ENCODE measurements at regions not wholly inside any gene's neighbourhood (a gene's known extent, or its start where the extent isn't known, plus 50 kb on each side); places are given as distances from the start of the nearest gene placed in this dataset.

DNA sequence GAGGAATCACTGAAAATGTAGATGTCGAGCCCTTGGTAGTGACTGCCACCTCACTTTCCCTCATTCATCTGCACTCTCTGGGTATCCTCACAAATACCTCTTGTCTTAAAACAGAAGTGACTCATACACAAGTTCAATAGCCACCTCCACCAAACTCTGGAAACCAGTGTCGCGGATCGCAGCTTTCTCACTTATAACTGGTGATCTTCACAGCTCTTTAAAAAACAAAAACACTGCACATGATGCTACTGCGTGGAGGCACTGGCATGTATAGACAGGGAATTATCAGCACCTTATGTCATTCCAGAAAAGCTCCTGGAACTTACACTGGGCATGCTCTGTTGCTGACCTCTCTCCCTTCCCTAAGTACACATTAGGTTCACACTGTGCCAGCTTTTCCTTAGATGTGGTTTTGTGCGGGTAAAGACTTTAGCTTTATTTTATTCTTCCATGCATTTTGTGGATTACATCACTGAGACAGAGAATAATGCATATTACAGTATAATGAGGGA lies 425.5 kb upstream of the CADM1 start:
- TF ChIP-seq, protein P1, sequence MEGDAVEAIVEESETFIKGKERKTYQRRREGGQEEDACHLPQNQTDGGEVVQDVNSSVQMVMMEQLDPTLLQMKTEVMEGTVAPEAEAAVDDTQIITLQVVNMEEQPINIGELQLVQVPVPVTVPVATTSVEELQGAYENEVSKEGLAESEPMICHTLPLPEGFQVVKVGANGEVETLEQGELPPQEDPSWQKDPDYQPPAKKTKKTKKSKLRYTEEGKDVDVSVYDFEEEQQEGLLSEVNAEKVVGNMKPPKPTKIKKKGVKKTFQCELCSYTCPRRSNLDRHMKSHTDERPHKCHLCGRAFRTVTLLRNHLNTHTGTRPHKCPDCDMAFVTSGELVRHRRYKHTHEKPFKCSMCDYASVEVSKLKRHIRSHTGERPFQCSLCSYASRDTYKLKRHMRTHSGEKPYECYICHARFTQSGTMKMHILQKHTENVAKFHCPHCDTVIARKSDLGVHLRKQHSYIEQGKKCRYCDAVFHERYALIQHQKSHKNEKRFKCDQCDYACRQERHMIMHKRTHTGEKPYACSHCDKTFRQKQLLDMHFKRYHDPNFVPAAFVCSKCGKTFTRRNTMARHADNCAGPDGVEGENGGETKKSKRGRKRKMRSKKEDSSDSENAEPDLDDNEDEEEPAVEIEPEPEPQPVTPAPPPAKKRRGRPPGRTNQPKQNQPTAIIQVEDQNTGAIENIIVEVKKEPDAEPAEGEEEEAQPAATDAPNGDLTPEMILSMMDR (IDR thresholded peaks at IDR 0.05; ENCODE audit: insufficient read depth, low read length, poor library complexity, severe bottlenecking), result no peak
- Histone ChIP-seq H3K36me3 (ENCODE audit: control insufficient read depth, insufficient read depth, low read length) (no peaks in the 10 kb centered on the region), H3K4me3 (replicated peaks; ENCODE audit: low read depth, low read length) (no peak overlapping the region), H3K27me3 (replicated peaks; ENCODE audit: control insufficient read depth, insufficient read depth, low read length) (no peaks in the 10 kb centered on the region)
- peak; percentile 58 for DNase-seq (ENCODE audit: extremely low read depth, insufficient read length)

DNA sequence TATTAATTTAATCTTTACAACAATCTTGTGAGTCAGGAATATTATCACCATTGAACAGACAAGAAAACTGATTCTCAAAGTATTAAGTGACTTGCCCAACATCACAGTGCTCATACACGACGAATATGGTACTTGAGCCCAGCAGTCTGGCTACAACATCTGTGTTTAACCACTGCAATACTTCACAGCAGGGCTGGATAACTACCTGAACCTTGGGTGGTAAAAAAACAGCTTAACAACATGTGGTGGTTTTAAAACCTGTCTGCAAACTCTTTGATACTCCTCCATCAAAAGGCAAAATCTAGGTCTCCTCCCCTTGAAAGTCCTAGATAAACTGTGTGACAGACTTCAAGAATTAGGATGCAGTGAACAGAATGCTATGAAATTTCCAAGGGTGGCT lies 424.6 kb upstream of the CADM1 start:
- no peak for DNase-seq (ENCODE audit: extremely low read depth, insufficient read length)
- H3K4me3 ChIP-seq (replicated peaks; ENCODE audit: low read depth, low read length), result no peak overlapping the region
- H3K36me3 ChIP-seq (ENCODE audit: control insufficient read depth, insufficient read depth, low read length), result no peaks in the 10 kb centered on the region
- TF ChIP-seq, protein P1 (IDR thresholded peaks at IDR 0.05; ENCODE audit: insufficient read depth, low read length, poor library complexity, severe bottlenecking), result no peak
- no peaks in the 10 kb centered on the region for H3K27me3 ChIP-seq (replicated peaks; ENCODE audit: control insufficient read depth, insufficient read depth, low read length)

DNA sequence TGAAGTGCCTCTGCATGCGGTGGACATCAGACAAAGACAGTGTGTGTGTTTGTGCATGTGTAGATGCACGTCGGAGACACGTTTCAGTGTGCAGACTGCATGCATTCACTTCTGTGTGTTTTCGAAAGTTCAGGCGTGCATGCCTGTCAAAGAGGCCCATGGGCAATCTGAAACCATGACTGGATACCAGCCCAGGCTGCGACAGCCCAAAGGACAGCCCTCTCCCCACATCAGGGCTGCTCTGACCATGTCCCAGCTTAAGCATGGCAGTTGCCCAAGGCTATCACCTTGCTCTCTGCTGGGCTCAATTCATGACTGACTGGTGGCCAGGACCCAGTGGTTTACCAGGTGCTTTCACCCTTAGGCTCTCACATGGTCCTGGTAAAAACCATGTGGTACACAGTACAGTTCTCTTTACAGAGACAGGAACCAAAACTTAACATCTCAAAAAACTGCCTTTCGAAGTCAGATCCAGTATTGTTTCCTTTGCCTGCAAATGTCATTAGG lies 423.7 kb upstream of the CADM1 start:
- peak; percentile 78 for DNase-seq (ENCODE audit: extremely low read depth, insufficient read length)
- H3K4me3 ChIP-seq (replicated peaks; ENCODE audit: low read depth, low read length), result no peak overlapping the region
- H3K27me3 ChIP-seq (replicated peaks; ENCODE audit: control insufficient read depth, insufficient read depth, low read length), result no peaks in the 10 kb centered on the region
- no peaks in the 10 kb centered on the region for H3K36me3 ChIP-seq (ENCODE audit: control insufficient read depth, insufficient read depth, low read length)
- TF ChIP-seq, protein P1 (IDR thresholded peaks at IDR 0.05; ENCODE audit: insufficient read depth, low read length, poor library complexity, severe bottlenecking), result no peak

- Histone ChIP-seq H3K27me3 (replicated peaks; ENCODE audit: control insufficient read depth, insufficient read depth, low read length) (no peaks in the 10 kb centered on the region), H3K4me3 (replicated peaks; ENCODE audit: low read depth, low read length) (no peak overlapping the region), H3K36me3 (ENCODE audit: control insufficient read depth, insufficient read depth, low read length) (no peaks in the 10 kb centered on the region)
- no peak for DNase-seq (ENCODE audit: extremely low read depth, insufficient read length)
- TF ChIP-seq, protein P1 (IDR thresholded peaks at IDR 0.05; ENCODE audit: insufficient read depth, low read length, poor library complexity, severe bottlenecking), result no peak
These were observed 422.4 kb upstream of the CADM1 start for GRCh38 chr11:115926601-115927000.

GRCh38 chr11:115926138-115926537 lies 421.9 kb upstream of the CADM1 start:
- no peak for DNase-seq (ENCODE audit: extremely low read depth, insufficient read length)
- no peaks in the 10 kb centered on the region for H3K27me3 ChIP-seq (replicated peaks; ENCODE audit: control insufficient read depth, insufficient read depth, low read length)
- no peaks in the 10 kb centered on the region for H3K36me3 ChIP-seq (ENCODE audit: control insufficient read depth, insufficient read depth, low read length)
- TF ChIP-seq, protein P1 (IDR thresholded peaks at IDR 0.05; ENCODE audit: insufficient read depth, low read length, poor library complexity, severe bottlenecking), result no peak
- H3K4me3 ChIP-seq (replicated peaks; ENCODE audit: low read depth, low read length), result no peak overlapping the region
